ENCODE measurements at regions not wholly inside any gene's neighbourhood (a gene's known extent, or its start where the extent isn't known, plus 50 kb on each side); places are given as distances from the start of the nearest gene placed in this dataset.
"Not testable (repeated sequence)": the region's sequence is repeated elsewhere in the genome, so short reads cannot be mapped to it uniquely, and the experiment has no call there.

GRCh38 chr21:27975514-27975913, 1008.6 kb upstream of the ADAMTS5 start:
- TF ChIP-seq TCF7L2 (IDR thresholded peaks at IDR 0.05; ENCODE audit: low read depth, low read length) = no peak
- TF ChIP-seq REST (IDR thresholded peaks at IDR 0.05; ENCODE audit: insufficient read depth in 1 of 2, low read depth in 2 of 2, low read length in 1 of 2) = no peak
- TF ChIP-seq CTCF (IDR thresholded peaks at IDR 0.05) = no peak
- no peak for TF ChIP-seq SIN3A (IDR thresholded peaks at IDR 0.05; ENCODE audit: borderline replicate concordance, insufficient read depth, low read depth, low read length)
- CTCF ChIA-PET = no interaction called here
- no peak overlapping the region for H3K27ac ChIP-seq (ENCODE audit: low read length)
- H3K4me1 ChIP-seq (ENCODE audit: control insufficient read depth, insufficient read depth, low read length) = no peaks in the 10 kb centered on the region
- H3K36me3 ChIP-seq (ENCODE audit: control insufficient read depth, insufficient read depth, low read length) = no peaks in the 10 kb centered on the region
- intact Hi-C loops (cut with micrococcal nuclease; ENCODE audit: unreplicated experiment) = no loop called here
- DNase-seq (ENCODE audit: low read depth, low spot score) (no peak), ATAC-seq (no peak)
- in situ Hi-C loops (cut with HindIII; ENCODE audit: low pct_unique_long_range_greater_than_20kb, low sequenced_read_pairs) = no loop called here
- no TSS peak for BruUV-seq (replicated peaks)
- H3K9me3 ChIP-seq (ENCODE audit: control insufficient read depth, insufficient read depth, low read depth, low read length) = no peaks in the 10 kb centered on the region
- H3K4me3 ChIP-seq (ENCODE audit: low read depth in 2 of 2, low read length in 2 of 2) = no peak overlapping the region
- POLR2A ChIA-PET = no interaction called here
- H3K27me3 ChIP-seq (ENCODE audit: control insufficient read depth, insufficient read depth, low read length) = no peaks in the 10 kb centered on the region

- CTCF ChIA-PET; BruUV-seq (replicated peaks); H3K4me1 ChIP-seq (ENCODE audit: control insufficient read depth, insufficient read depth, low read length); DNase-seq (ENCODE audit: low read depth, low spot score); intact Hi-C loops (cut with micrococcal nuclease; ENCODE audit: unreplicated experiment); in situ Hi-C loops (cut with HindIII; ENCODE audit: low pct_unique_long_range_greater_than_20kb, low sequenced_read_pairs); H3K27ac ChIP-seq (ENCODE audit: low read length); H3K4me3 ChIP-seq (ENCODE audit: low read depth in 2 of 2, low read length in 2 of 2); H3K27me3 ChIP-seq (ENCODE audit: control insufficient read depth, insufficient read depth, low read length); H3K36me3 ChIP-seq (ENCODE audit: control insufficient read depth, insufficient read depth, low read length); POLR2A ChIA-PET; ATAC-seq; H3K9me3 ChIP-seq (ENCODE audit: control insufficient read depth, insufficient read depth, low read depth, low read length): not testable (repeated sequence)
Measured at GRCh38 chr21:27974152-27974551, 1007.3 kb upstream of the ADAMTS5 start.

GRCh38 chr21:27968240-27968639, 1001.4 kb upstream of the ADAMTS5 start:
- H3K27ac ChIP-seq (ENCODE audit: low read length); BruUV-seq (replicated peaks); H3K9me3 ChIP-seq (ENCODE audit: control insufficient read depth, insufficient read depth, low read depth, low read length); H3K27me3 ChIP-seq (ENCODE audit: control insufficient read depth, insufficient read depth, low read length); CTCF ChIA-PET; intact Hi-C loops (cut with micrococcal nuclease; ENCODE audit: unreplicated experiment); DNase-seq (ENCODE audit: low read depth, low spot score); H3K4me1 ChIP-seq (ENCODE audit: control insufficient read depth, insufficient read depth, low read length); H3K36me3 ChIP-seq (ENCODE audit: control insufficient read depth, insufficient read depth, low read length); ATAC-seq; in situ Hi-C loops (cut with HindIII; ENCODE audit: low pct_unique_long_range_greater_than_20kb, low sequenced_read_pairs); POLR2A ChIA-PET; H3K4me3 ChIP-seq (ENCODE audit: low read depth in 2 of 2, low read length in 2 of 2): not testable (repeated sequence)
